ENCODE measurements at regions not wholly inside any gene's neighbourhood (a gene's known extent, or its start where the extent isn't known, plus 50 kb on each side); places are given as distances from the start of the nearest gene placed in this dataset.
"Not testable (repeated sequence)": the region's sequence is repeated elsewhere in the genome, so short reads cannot be mapped to it uniquely, and the experiment has no call there.

DNA sequence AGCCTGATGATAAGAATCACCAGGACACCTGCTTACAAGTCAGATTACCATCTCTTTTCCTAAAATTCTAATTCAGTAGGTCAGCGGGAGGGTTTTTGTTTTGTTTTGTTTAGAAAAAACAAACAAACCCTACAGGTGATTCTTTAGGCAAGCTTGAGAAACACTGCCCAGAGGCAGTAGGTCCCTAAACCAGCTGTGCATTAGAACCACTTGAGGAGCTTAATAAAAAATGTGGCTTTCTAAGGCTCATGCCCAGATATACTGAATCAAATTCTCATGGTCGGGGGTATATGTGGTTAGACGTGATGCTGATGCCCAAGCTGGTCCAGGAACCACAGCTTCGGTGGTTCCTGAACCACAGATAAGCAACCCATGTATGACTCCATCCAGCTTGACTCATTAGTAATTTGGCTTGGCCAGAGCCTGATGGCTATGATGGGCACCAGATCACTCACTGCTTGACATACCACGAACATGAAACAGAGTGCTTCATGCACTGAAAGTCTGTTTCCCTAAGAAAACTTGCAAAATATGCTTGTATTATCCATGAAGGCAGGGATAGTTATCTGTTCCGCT, 338.1 kb upstream of the F9 start:
- TF ChIP-seq POLR2A (IDR thresholded peaks at IDR 0.05; ENCODE audit: low read depth, low read length) (no peak), TAF1 (IDR thresholded peaks at IDR 0.05; ENCODE audit: borderline replicate concordance, low read depth, low read length) (no peak), POLR2AphosphoS5 (IDR thresholded peaks at IDR 0.05; ENCODE audit: low read depth, low read length) (no peak)
- FAIRE-seq (no peak), DNase-seq (ENCODE audit: insufficient read length) (no peak)

DNA sequence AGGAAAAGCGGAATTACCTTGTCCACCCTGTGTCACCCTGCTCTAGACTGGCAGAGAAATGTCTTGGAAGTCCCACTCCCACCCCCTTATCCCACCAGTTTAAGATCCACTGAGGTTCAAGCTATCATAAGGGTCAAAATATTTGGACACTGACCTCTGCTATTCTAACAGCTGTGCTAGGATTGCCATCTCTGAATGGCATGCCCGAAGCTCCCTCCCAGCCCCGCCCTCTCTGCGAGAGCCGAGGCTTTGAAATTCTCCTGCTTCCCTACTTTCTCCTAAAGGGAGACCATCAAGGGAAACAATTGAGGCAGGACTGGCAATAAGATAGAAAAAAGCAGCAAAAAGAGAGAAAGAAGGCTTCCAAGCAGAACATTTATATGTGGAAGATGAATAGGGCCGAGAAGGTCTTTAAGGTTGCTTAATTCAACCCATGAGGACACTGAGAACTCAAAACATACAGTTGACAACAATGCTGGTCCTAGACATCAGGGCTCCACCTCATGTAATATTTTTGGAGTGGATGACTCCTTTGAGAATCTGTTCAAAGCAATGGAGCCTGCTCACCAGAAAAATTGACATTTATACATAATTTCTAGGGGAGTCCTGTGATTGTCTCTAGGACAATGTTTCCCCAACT, 338.7 kb upstream of the F9 start:
- FAIRE-seq (no peak), DNase-seq (ENCODE audit: insufficient read length) (no peak)
- TF ChIP-seq POLR2AphosphoS5 (IDR thresholded peaks at IDR 0.05; ENCODE audit: low read depth, low read length), result no peak
- TF ChIP-seq TAF1 (IDR thresholded peaks at IDR 0.05; ENCODE audit: borderline replicate concordance, low read depth, low read length), result no peak
- no peak for TF ChIP-seq POLR2A (IDR thresholded peaks at IDR 0.05; ENCODE audit: low read depth, low read length)

DNA sequence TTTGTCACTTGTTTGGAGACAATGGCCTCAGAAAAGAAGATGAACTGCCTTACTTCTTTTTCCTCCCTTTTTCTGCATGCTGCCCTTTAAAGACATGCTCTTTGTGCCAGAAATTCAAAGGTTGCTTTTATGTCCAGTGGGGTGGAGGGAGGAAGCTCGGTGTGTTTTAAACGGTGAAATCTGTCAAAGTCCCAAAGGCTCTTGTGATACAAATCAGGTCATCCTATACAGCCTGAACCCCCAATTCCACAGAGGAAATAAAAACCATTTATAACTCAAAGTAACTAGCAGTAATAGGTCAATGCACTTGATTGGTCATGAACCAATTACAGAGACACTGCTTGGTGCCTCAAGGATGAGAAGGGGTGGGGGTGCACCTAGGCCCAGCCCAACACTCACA, 339.3 kb upstream of the F9 start:
- DNase-seq (ENCODE audit: insufficient read length), result no peak
- no peak for FAIRE-seq
- TF ChIP-seq POLR2A (IDR thresholded peaks at IDR 0.05; ENCODE audit: low read depth, low read length) (no peak), POLR2AphosphoS5 (IDR thresholded peaks at IDR 0.05; ENCODE audit: low read depth, low read length) (no peak), TAF1 (IDR thresholded peaks at IDR 0.05; ENCODE audit: borderline replicate concordance, low read depth, low read length) (no peak)

DNA sequence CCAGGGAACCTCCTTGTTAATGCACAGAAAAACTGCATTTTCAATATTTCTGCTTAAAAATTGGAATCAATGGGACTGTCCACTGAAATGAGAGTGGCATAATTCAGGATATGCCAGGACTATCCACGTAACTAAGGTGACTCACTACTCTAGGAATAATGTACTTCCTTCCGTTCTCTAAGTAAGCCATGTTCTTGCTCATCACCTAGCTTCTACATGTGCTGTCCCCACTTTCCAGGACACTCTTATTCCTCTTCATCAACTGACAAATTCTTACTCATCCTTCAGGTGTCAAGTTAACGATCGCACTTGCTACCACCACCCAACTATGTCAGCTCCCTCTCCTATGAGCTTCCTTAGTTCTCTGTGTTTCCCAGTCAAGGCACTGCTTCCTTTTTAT, 342.8 kb upstream of the F9 start:
- no peak for FAIRE-seq
- no peak for DNase-seq (ENCODE audit: insufficient read length)
- TF ChIP-seq TAF1 (IDR thresholded peaks at IDR 0.05; ENCODE audit: borderline replicate concordance, low read depth, low read length), result no peak
- no peak for TF ChIP-seq POLR2A (IDR thresholded peaks at IDR 0.05; ENCODE audit: low read depth, low read length)
- no peak for TF ChIP-seq POLR2AphosphoS5 (IDR thresholded peaks at IDR 0.05; ENCODE audit: low read depth, low read length)

DNA sequence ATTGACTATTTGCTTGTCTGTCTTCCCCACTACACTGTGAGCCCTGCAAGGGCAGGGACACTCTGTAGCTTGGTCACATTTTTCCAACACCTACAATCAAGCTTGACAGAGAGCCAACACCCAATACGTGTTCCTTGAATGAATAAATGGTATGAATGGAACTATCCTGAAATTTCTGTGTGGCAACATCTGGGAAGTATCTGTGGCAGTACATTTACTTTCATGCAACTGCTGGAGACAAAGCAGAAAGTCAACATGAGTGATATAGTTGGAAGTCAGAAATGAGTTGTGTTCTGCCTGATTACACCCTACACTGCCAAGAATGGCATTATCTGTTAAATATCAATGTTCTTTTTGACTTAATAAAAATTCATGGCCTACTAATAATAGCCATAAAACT, 343.5 kb upstream of the F9 start:
- DNase-seq (ENCODE audit: insufficient read length), result no peak
- TF ChIP-seq POLR2AphosphoS5 (IDR thresholded peaks at IDR 0.05; ENCODE audit: low read depth, low read length) (no peak), POLR2A (IDR thresholded peaks at IDR 0.05; ENCODE audit: low read depth, low read length) (no peak), TAF1 (IDR thresholded peaks at IDR 0.05; ENCODE audit: borderline replicate concordance, low read depth, low read length) (no peak)
- no peak for FAIRE-seq

DNA sequence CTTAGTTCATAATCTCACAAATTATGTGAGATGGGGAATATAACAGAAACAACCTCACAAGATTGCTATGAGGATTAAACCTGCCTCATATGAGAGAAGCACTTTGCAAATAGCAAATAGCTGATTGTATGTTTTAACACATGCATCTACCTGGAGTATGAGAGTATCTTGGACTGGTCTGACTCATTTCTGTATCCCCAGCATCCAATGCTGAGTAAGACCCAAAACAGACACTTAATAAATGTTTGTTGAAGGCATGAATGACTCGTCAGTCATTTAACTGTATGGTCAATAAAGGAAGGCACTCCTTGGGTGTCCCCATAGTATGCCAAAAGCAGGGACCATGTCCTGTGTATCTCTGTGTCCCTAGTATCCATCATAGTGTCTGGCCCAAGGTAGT, 350.9 kb upstream of the F9 start:
- DNase-seq (ENCODE audit: insufficient read length) (no peak), FAIRE-seq (no peak)
- no peak for TF ChIP-seq POLR2A (IDR thresholded peaks at IDR 0.05; ENCODE audit: low read depth, low read length)
- TF ChIP-seq TAF1 (IDR thresholded peaks at IDR 0.05; ENCODE audit: borderline replicate concordance, low read depth, low read length), result no peak
- no peak for TF ChIP-seq POLR2AphosphoS5 (IDR thresholded peaks at IDR 0.05; ENCODE audit: low read depth, low read length)

DNA sequence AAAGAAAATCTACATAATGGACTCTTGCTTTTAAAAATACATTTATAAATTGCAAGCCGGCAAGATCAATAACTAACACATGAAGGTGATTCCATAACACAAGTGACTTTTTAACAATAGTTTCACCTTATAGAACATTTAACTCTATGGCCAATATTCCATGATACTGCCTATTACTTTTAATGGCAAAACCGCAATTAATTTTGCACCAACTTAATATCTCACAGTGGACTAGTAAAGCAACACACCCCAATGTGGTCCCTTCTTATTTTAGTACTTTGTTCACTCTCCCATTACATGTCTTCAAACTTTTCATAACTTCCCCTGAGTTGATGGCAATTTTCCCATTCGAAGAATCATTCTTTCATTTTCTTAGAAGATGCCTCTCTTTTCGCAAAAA, 351.6 kb upstream of the F9 start:
- no peak for FAIRE-seq
- TF ChIP-seq TAF1 (IDR thresholded peaks at IDR 0.05; ENCODE audit: borderline replicate concordance, low read depth, low read length), result no peak
- TF ChIP-seq POLR2AphosphoS5 (IDR thresholded peaks at IDR 0.05; ENCODE audit: low read depth, low read length), result no peak
- no peak for TF ChIP-seq POLR2A (IDR thresholded peaks at IDR 0.05; ENCODE audit: low read depth, low read length)

DNA sequence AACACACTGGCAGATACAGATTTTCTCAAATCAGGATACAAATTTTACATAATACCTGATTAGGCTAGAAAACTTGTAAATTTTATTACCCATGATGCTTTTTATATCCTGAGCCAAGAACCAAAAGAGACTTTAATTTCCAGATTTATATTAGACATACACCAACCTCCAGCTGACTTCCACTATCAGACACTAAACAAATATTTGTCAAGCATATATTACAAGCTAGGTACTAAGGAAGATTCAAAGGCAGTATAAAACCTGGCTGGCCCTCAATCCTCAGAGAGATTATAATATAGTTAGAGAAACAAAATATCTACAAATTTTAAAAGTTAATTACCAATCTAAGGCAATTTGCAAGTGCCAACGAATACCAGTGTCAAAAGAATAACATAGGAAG, 357.8 kb upstream of the F9 start:
- no peak for TF ChIP-seq POLR2AphosphoS5 (IDR thresholded peaks at IDR 0.05; ENCODE audit: low read depth, low read length)
- no peak for TF ChIP-seq TAF1 (IDR thresholded peaks at IDR 0.05; ENCODE audit: borderline replicate concordance, low read depth, low read length)
- no peak for TF ChIP-seq POLR2A (IDR thresholded peaks at IDR 0.05; ENCODE audit: low read depth, low read length)
- no peak for FAIRE-seq

More for the DNA sequence above, 351.6 kb upstream of the F9 start:
- no peak for DNase-seq (ENCODE audit: insufficient read length)

DNA sequence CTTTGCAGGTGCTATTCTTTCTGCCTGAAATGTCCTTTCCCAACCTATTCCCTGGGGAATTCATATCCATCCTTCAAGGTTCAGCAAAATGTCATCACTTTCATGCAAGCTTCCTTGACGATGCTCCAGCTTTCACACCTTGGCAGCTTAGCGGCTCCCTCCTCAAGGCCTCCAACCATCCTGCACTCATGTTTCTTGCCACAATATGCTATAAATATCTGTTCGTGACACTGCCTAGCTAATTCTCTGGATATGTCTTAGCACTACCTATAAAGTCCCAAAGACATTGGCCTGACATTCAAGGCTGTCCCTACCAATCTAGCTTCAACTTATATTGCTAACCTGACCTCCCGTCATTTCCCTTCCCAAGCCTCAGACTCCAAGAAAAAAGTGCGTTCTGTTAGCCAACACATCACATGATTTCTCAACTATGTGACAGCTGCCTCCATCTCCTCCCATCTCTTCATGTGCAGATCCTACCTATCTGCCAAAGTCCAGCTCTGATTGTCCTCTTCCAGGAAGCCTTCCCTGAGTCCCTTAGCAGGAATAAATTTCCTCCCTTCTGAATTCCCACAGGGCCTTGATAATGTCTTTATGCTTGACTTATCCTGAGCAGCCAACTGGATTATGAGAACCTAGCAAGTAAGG, 359.9 kb upstream of the F9 start:
- FAIRE-seq (no peak), DNase-seq (ENCODE audit: insufficient read length) (no peak)
- TF ChIP-seq POLR2AphosphoS5 (IDR thresholded peaks at IDR 0.05; ENCODE audit: low read depth, low read length), result no peak
- no peak for TF ChIP-seq TAF1 (IDR thresholded peaks at IDR 0.05; ENCODE audit: borderline replicate concordance, low read depth, low read length)
- TF ChIP-seq POLR2A (IDR thresholded peaks at IDR 0.05; ENCODE audit: low read depth, low read length), result no peak

More for the DNA sequence above, 357.8 kb upstream of the F9 start:
- DNase-seq (ENCODE audit: insufficient read length), result no peak

DNA sequence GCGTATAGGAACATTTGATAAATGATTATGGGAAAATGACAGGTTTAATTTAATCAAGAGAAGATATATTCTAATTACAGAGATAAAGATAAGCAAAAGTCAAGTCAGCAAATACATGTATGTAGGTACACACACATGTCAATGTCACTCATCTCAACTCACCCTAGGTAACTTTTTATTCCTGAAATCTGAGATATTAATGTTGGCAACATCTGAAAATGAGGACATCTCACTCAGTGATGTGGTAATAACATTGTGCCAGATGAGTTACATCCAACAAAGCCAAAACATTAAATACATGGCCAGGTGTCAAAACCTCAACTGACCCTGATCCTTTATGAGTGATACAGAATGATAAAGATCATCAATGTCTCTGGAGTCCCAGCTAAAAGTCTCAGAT, 363.3 kb upstream of the F9 start:
- FAIRE-seq, result no peak
- DNase-seq (ENCODE audit: insufficient read length), result no peak
- TF ChIP-seq TAF1 (IDR thresholded peaks at IDR 0.05; ENCODE audit: borderline replicate concordance, low read depth, low read length), result no peak
- no peak for TF ChIP-seq POLR2AphosphoS5 (IDR thresholded peaks at IDR 0.05; ENCODE audit: low read depth, low read length)
- TF ChIP-seq POLR2A (IDR thresholded peaks at IDR 0.05; ENCODE audit: low read depth, low read length), result no peak

DNA sequence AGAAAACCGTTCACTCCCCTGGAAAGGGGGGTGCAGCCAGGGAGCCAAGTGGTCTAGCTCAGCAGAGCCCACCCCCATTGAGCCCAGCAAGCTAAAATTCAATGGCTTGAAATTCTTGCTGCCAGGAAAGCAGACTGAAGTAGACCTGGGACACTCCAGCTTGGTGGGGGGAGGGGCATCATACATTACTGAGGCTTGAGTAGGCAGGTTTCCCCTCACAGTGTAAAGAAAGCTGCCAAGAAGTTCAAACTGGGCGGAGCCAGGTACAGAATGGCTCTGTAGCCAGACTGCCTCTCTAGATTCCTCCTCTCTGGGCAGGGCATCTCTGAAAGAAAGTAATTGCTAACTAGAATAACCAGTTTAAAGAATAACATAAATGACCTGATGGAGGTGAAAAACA, 372.3 kb upstream of the F9 start:
- FAIRE-seq, result no peak
- DNase-seq (ENCODE audit: insufficient read length), result no peak
- TF ChIP-seq POLR2AphosphoS5 (IDR thresholded peaks at IDR 0.05; ENCODE audit: low read depth, low read length) (no peak), POLR2A (IDR thresholded peaks at IDR 0.05; ENCODE audit: low read depth, low read length) (no peak), TAF1 (IDR thresholded peaks at IDR 0.05; ENCODE audit: borderline replicate concordance, low read depth, low read length) (no peak)

DNA sequence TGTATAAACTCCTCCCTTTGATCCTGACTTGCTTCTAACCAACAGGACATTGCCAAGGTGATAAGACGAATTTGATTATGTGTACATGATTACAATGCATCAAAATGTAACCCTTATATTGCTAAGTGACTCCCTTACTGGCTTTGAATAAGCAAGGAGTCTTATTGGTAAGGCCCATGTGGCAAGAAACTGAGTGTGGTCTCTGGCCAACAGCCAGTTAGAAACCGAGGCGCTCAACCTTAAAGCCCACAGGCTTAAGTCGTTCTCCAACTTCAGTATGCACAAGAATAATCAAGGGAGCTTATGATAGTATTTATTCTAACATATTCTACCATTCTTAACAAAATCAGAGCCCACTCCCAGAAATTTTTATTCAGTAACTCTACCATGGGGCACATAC, 374.2 kb upstream of the F9 start:
- FAIRE-seq (no peak), DNase-seq (ENCODE audit: insufficient read length) (no peak)
- no peak for TF ChIP-seq POLR2A (IDR thresholded peaks at IDR 0.05; ENCODE audit: low read depth, low read length)
- TF ChIP-seq TAF1 (IDR thresholded peaks at IDR 0.05; ENCODE audit: borderline replicate concordance, low read depth, low read length), result no peak
- no peak for TF ChIP-seq POLR2AphosphoS5 (IDR thresholded peaks at IDR 0.05; ENCODE audit: low read depth, low read length)

DNA sequence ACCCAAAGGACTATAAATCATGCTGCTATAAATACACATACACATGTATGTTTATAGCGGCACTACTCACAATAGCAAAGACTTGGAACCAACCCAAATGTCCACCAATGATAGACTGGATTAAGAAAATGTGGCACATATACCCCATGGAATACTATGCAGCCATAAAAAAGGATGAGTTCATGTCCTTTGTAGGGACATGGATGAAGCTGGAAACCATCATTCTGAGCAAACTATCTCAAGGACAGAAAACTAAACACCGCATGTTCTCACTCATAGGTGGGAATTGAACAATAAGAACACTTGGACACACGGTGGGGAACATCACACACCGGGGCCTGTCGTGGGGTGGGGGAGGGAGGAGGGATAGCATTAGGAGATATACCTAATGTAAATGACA, 383.9 kb upstream of the F9 start:
- DNase-seq (ENCODE audit: insufficient read length); FAIRE-seq: not testable (repeated sequence)
